Hematopoietic multipotent progenitor cell treated with erythropoietin and hydrocortisone succinate and interleukin-3 and kit ligand, for 15 days (in vitro differentiated cells): ENCODE measurements at regions not wholly inside any gene's neighbourhood (a gene's known extent, or its start where the extent isn't known, plus 50 kb on each side); places are given as distances from the start of the nearest gene placed in this dataset.
"Not testable (repeated sequence)": the region's sequence is repeated elsewhere in the genome, so short reads cannot be mapped to it uniquely, and the experiment has no call there.

Source experiments
- DNase-seq: peaks from one replicate; pipeline ENCODE4 v3.0.0-alpha.2; 2015; ENCODE audit warnings: low spot score

DNA sequence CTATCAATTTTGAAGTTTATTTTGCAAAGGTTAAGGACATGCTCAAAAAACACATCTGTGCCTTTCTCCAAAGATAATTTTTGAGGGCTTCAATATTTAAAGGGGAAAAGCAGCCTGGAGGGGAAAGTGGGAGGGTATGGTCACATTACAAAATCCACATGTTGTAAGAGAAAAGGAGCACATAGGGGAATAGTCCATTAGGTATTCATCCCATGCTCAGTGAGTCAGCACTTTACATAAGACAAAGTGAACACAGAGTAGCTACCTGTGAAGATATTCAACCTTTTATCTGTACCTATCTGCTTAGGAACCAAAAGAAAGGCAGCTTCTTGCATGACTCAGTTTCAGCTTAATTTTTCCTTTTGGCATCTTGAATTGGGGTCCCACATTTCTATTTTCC is 932.0 kb downstream of the SLITRK6 start:
- DNase-seq: no peak

DNA sequence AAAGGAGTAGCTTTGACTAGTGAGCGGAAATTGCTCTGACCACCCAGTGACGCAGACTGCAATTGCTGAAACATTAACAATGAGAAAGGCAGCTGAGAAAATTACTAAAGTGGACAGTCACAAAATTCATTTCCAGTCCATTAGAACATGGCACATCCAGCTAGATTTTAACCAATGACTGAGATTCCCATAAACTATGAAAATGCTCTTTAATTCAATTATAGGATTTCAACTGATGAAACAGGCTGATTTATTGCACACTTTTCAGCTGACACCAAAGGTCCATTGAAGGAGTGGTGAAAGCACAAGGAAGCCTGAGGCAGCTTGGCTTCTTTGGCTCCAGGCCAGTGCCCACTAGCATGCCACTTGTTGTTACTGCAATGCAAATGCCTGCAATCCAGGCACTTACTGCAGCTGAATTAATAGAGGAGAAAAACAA is 933.4 kb downstream of the SLITRK6 start:
- DNase-seq: no peak

DNA sequence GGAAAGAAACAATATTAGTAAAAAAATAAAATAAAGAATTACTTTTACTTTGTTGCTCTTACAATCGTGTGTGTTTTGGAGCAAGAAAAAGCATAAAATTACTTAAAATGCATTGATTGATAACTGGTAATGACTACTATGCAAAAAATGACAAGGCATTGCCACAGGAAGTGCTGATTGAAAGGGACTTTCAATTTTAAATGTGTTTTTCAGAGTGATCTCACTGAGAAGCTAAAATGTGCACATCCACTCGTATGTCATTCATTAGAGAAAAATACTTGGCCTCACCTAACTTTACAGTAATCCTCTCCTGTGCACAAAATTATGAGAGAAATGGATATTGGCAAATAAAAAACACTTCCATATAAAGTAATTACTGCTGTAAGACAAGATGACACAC is 934.9 kb downstream of the SLITRK6 start:
- DNase-seq: no peak

DNA sequence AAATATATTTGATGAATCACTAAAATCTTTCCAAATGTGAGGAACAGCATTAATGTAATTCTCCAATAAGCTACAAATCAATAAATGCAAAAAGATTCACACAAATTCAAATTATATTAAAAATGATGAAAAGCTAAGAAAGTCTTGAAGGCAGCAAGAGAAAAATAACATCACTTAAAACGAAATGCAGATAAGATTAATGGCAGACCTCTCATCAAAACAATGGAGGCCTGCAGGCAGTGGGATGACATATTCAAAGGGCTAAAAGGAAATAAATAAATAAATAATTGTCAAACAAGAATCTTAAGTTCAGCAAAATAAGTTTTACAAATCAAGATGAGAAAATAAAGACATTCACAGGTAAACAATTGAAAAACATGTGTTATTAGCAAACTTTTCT is 952.1 kb downstream of the SLITRK6 start:
- DNase-seq: no peak

DNA sequence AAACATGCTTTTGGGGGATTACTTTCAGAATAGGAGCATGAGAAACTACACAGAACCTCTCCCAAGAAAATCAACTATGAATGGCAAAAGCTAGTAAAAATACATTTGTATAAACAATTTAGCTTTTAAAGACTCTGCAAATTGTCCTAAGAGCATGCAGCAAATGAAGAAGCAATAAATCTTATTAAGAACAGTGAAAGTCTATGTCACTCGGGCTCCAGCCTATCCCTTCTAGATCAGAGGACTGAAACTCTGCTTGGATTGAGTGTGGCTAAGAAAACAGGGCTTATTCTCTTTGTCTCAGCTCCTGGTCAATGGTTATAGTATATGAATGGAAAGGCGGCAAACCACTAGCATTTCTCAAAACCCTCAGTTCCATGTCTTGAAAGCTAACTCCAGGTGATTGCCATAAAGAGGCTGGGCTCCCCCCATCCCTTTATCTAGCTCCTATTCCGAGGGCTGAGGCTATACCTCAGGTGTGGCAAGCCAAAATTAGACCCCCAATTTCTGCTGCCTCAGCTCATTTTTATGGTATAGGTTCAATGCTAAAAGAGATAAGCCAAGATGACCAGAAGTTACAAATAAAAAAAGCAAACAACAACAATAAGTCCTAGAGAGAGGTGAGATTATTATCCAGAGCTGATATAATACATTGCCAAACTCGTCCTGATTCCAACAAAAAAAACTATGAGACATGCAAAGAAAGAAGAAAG is 953.2 kb downstream of the SLITRK6 start:
- DNase-seq: no peak

DNA sequence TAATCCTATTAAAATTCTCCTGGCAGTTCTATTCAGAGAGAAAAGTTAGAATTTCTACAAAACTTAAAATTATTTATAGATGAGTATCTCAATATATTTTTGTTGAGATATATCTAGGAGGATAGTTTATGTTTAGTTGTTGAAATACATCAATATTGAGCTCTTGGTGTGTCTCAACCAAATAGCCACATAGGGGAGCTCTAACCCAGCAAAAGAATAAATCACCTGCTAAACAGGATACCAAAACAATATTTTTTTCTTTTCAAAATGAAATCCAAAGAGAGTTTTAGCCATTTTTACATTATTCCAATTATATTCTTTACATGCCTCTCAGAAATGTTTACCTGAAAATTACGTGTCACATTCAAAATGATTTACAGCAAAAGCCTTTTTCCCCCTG is 954.7 kb downstream of the SLITRK6 start:
- DNase-seq: no peak

DNA sequence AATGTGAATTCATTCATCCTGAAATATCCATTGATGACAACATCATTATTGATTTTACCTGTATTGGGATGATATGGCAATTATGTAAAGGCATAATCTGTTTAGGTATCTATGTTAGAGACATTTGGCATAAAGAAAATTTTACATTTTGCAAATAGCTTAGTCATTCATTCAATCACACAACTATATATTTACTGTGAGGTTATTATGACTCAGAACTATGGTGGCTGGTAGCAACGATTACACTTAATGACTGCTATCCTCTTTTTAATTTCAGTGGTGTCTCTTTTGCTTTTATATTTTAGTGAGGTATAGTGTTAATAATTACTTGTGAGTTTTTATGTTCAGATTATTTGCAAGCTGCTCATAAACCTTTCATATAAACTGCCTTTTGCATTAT is 955.9 kb downstream of the SLITRK6 start:
- no peak for DNase-seq

DNA sequence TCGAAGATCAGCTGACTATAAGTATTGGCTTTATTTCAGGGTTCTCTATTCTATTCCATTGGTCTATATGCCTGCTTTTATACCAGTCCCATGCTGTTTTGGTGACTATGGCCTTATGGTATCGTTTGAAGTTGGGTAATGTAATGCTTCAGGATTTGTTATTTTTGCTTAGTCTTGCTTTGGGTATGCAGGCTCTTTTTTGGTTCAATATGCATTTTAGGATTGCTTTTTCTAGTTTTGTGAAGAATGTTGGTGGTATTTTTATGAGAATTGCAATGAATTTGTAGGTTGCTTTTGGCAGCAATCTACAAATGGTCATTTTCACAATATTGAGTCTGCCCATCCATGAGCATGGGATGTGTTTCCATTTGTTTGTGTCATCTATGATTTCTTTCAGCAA is 951.9 kb upstream of the SLITRK1 start:
- no peak for DNase-seq

DNA sequence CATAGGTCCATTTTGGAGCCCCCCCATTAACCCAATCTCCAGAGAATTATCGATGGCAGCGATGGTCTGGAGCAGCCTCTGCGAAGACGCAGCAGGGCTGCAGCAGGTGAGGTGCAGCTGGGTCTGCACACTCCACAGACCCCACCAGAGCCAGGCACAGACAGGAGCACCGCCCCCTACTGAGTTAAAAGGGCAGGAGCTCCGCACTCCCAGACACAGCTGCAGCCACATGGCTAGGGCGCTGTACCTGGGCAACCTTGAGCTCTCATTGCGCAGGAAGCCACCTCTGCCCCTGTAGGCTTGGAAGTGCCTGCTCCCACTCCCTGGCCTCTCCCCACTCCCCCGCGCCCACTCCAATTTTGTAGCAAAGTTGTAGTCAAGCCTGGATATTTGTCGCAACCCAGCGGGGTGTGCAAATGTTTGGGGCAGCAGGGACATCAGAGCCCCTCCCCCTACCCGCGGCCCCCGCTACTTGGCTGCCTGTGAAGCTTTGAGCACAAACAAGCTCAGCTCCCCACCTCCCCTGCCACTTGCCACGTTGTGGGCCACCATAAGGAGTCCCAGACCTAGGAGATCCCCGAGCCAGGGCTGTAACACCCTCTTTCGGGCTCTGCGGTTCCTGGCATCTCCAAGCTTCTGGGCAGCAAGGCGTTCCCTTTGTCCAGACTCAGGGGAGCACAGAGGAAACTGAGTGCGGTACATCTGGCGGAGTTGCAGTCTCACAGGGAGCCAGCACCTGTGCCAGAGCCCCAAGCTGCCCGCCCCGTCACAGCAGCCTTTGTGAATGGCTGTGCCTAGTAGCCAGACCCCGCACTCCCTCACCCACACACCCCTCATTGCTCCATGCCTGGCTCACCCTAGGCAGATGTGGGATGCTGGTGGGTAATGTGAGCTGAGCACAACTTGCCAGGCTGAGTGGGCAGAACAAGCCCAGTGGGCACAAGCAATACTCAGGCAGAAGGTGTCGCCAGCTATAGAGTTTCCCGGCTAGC is 949.7 kb upstream of the SLITRK1 start:
- DNase-seq: no peak

DNA sequence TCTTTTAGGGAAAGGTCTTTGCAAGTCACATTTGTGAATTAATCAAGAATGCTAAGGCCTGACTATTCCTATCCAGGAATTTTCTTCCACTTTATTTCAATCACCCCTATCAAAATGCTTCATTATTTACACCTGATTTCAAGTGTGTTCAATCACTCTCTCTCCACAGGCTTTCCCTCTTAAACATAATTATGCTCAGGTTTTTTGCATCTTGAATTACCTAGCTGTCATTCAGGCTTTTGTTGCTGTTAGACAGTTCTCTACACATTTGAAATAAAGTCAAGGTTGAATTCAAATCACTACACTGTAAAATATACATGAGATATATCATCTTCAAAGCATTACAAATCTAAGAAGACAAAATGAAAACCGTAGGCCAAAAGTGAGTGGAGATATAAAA is 941.3 kb upstream of the SLITRK1 start:
- no peak for DNase-seq

DNA sequence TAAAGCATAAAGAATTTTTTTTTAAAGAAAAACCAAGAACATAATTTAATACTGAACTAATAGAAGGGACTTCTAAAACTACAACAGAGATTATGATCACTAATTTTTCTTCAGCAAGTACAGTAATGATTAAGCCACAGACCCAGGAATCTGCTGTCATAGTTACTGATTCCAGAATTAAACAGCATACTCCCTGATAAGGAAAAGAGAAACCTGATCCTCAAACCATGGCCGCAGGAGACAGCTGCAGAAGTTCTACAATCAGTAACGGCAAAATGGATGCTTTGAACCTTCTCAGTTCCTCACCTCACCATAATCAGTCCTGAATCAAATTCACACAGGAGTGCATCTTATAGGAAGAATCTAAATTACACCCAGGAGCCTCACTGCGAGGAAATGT is 939.0 kb upstream of the SLITRK1 start:
- DNase-seq: no peak

DNA sequence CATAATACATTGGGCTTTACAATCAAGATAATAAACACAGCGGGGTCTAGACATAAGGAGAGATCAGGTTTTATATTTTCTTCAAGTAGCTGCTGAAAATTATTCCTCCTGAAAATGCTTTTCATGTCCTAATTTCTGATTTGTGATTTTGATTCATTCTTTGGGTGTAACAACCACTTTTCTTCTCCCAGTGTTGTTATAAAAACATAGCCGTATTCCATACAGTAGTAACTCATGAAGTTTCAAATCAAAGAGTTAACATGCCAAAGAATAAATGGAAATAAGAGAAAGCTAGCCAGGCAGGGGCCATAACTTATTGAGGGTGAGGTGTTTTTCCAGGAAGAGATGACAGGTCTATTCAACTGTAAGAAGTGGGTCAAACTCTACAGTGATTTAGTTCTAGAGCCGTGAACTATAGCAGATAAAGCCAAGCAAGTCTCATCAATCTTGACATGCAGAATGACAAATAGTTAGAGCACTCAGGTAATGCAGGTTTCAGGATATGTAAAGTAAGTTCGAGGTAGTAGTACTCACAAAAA is 934.4 kb upstream of the SLITRK1 start:
- no peak for DNase-seq

DNA sequence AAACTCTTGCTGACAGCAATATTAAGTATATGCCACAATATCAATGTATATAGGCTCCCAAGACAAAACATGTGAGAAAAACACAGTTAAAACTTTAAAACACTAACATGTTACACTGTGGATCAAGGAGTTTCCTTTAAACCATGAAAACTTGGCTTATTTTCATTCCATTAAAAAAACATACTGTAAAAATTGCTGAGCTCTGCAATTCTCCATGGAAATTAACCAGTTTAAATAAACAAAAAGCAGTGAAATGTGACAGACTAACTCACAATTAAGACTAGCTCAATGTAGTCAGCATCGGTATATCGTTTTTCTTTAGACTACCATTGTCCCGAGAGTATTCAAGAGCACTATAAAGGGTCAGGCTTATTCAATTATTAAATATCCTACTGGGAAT is 930.5 kb upstream of the SLITRK1 start:
- DNase-seq: no peak

DNA sequence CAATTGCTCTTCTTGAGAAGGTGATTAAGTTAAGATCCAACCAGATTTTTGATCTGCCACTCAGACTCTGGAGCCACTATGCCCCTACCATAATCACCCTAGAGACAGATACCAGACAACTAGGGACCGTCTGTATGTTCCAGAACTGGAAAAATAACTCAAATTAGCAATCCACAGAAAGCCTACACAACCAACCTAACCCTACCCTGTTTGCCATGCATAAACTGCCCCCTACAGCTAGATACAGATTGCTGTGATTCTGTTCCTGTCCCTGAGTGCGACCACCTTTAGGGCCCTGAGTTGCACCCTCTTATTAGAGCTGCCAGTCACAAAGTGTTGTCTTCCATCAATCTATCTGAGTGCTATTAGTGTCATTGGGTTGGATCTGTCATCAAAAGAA is 929.8 kb upstream of the SLITRK1 start:
- no peak for DNase-seq

DNA sequence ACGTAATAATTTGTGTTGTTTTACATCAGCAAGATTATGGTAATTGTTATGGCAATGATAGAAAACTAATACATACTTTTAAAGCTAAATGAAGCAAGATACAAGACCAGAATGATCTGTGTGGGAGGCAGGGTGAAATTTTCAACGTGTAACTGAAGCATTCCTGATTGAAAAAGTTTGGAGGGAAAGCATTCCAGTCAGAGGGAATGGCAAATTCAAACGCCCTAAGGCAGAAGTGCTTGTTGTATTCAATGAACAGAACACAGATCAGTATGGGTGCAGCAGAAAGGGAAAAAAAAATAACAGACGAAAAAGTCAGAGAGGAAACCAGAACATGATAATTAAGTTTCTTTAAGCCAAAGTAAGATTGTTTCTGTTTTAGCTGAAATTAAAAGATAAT is 928.5 kb upstream of the SLITRK1 start:
- no peak for DNase-seq

DNA sequence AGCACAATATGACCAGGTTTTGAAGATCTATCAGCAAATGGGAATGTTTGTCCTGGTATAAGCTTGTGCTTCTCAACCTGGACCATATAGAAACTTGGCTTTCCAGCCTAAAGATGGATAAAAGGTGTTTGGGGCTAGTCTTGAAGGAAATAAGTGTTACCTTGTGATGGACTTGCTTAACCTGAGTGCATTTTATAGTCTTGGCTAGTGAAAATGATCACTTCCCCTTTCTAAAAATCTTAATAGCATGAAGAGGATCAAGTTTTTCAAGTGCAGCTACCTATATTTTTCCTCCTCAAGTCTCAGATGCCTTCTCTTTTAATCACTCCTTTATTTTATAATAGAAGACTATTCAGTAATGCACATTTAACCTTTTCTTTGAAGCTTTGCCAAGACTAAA is 919.8 kb upstream of the SLITRK1 start:
- DNase-seq: no peak

DNA sequence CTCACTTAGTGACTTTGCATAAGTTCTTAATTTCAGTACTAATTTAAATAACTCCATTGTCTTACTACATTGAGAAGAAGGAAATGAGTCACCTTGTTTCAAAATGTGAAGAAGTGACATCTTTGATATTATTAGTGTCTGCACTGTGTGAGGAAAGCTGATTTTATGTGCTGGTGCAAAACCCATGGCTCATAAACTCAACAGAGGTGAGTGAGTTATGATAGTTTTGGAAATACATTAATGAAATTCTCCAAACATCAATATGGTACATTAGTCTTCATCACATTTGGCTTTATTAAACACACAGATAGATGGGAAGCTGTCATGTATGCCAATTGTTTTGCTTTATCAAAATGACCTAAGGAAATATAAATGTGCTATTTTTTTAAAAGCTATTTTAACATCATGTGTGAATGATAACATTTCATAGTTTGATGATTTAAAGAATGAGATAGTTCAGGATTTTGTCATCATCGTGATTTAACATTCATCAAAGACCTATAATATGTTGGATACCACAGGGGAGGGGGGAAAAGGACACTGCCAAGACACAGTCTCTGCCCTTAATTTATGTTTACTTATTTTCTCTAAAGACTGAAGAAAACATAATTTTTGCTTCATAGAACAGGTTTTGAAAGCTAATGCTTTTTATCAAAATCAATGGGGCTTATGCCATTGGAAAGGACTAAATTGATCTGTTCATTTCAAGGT is 902.3 kb upstream of the SLITRK1 start:
- no peak for DNase-seq

DNA sequence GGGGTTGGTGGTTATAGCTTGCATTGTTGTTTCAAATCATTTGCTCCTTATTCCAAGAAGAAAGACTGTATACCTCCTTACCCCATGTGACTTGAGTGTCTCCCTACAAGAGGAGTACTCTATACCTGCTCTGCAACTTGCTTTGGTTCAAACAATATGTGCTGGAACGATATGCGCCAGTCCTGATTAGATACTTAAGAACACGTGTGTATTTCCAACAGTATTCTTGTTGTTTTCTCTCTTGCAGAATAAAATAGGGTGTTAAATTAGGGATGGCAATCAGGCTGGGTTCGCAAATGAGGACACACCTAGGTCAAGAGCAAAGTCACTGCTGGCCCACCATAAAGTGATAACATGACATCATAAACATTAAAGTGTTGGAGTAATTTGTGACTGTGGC is 895.0 kb upstream of the SLITRK1 start:
- no peak for DNase-seq

DNA sequence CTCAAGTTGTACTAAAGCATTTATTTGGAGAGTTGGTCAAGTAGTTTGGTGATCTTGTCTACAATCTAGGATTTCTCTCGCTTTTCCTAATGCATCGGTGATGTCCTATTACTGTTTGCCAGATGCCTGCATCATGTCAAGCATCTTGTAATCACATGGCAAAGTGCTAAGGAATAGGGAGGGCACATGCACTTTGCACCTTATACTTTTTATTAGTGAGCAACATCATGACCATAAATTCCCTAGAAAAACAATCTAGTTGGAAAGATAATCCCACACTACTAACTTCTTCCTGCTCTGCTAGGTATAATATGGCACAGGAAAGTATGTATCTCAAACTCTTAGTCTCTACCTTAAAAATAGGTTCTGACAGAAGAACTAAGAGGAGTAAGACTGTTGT is 894.3 kb upstream of the SLITRK1 start:
- no peak for DNase-seq

DNA sequence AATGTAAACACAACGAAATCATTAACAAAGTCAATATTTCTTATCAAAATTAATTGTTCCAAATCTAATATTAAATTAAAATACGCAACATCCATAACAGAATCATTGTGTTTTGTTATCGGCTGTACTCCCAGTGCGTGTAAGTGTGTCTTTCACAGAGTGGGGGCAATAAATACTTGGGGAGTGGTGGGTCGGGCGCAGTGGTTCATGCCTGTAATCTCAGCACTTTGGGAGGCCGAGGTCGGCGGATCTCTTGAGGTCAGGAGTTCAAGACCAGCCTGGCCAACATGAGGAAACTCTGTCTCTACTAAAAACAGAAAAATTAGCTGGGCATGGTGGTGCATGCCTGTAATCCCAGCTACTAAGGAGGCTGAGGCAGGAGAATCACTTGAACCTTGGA is 893.6 kb upstream of the SLITRK1 start:
- DNase-seq: not testable (repeated sequence)

DNA sequence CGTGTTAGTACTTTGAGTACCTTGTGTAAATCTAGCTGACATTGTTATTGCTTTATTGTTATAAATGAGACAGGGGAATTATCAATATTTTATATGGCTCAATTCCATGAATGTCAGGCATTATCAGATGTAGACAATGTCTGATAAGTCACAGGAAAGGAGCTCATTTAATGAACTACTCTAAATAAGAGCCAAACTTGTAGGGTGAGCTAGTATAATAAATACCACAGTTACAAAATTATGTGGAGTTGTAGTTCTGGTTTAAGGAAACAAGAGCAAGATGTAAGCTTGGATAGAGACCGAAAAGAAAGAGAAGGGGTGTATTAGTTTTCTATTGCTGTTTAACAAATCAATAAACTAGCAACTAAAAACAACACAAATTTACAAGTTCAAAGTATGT is 891.8 kb upstream of the SLITRK1 start:
- DNase-seq: no peak

DNA sequence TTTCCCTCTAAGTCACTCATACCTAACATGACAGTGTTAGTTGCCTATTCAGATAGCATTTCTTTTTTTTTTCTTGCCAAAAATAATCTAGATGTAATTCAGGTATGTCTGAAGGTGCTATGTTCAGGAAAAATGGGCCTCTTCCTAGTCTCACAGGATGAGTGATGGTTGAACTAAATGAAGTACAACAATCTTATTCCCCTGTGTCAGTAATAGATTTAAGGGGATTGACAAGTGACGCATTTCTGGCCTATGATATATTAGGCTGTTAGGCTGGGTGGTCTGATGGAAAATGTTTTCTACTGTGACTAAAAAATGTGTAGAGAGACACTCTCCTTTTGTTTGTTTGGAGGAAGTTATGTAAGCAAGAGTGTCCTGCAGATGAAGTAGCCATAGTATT is 878.7 kb upstream of the SLITRK1 start:
- DNase-seq: no peak
